Osteoblast (primary cell): ENCODE measurements at regions not wholly inside any gene's neighbourhood (a gene's known extent, or its start where the extent isn't known, plus 50 kb on each side); places are given as distances from the start of the nearest gene placed in this dataset.

Experiments
- DNase-seq: peaks from one replicate; pipeline ENCODE4 v3.0.0; 2011; ENCODE audit warnings: low spot score, mixed read lengths; ENCODE audit not compliant: insufficient read length; ENCODE audit errors: missing footprints
- H2AFZ ChIP-seq: 2 replicates; pipeline ENCODE4 v1.6.0; 2011; ENCODE audit warnings: mild to moderate bottlenecking, low read length
- H3K27ac ChIP-seq: 2 replicates; pipeline ENCODE4 v1.5.1; 2011; ENCODE audit warnings: mild to moderate bottlenecking, low read depth, low read length, moderate library complexity
- H3K27me3 ChIP-seq: 2 replicates; pipeline ENCODE4 v1.6.0; 2012; ENCODE audit warnings: mild to moderate bottlenecking, control low read depth, inconsistent platforms, low read length, moderate library complexity; ENCODE audit not compliant: insufficient read depth
- H3K36me3 ChIP-seq: 2 replicates; pipeline ENCODE4 v1.5.1; 2011; ENCODE audit warnings: mild to moderate bottlenecking, low read length, control low read depth, moderate library complexity; ENCODE audit not compliant: insufficient read depth
- H3K4me1 ChIP-seq: 2 replicates; pipeline ENCODE4 v1.5.1; 2011; ENCODE audit warnings: mild to moderate bottlenecking, low read length, control low read depth, moderate library complexity; ENCODE audit not compliant: insufficient read depth
- H3K4me2 ChIP-seq: 2 replicates; pipeline ENCODE4 v1.6.0; 2011; ENCODE audit warnings: mild to moderate bottlenecking, low read length; ENCODE audit not compliant: insufficient read depth
- H3K4me3 ChIP-seq: fragments of 200-600 bp; sonication (generic); 3 replicates; pipeline ENCODE4 v1.5.1; 2012; ENCODE audit warnings: mild to moderate bottlenecking, low read length, inconsistent platforms; ENCODE audit not compliant: insufficient read depth
- H3K79me2 ChIP-seq: 2 replicates; pipeline ENCODE4 v1.6.0; 2012; ENCODE audit warnings: mild to moderate bottlenecking, low read length, control low read depth, inconsistent platforms; ENCODE audit not compliant: insufficient read depth
- H3K9me3 ChIP-seq: 2 replicates; pipeline ENCODE4 v1.5.1; 2011; ENCODE audit warnings: low read depth, low read length, control low read depth
- H4K20me1 ChIP-seq: 2 replicates; pipeline ENCODE4 v1.6.0; 2012; ENCODE audit warnings: mild to moderate bottlenecking, low read length, control low read depth; ENCODE audit not compliant: insufficient read depth
- CTCF ChIP-seq: IDR thresholded peaks from 2 replicates; pipeline ENCODE4 v1.5.1; 2011; ENCODE audit warnings: mild to moderate bottlenecking, low read depth, low read length, moderate library complexity; ENCODE audit errors: extremely low read depth

GRCh38 chr6:134467620-134468019, 149.7 kb upstream of the SGK1 start:
- H3K36me3 ChIP-seq, result no peaks in the 10 kb centered on the region

GRCh38 chr6:134466771-134467525, 149.0 kb upstream of the SGK1 start:
- Histone ChIP-seq H3K36me3 (no peaks in the 10 kb centered on the region), H3K4me2 (no peak overlapping the region), H4K20me1 (no peaks in the 10 kb centered on the region), H3K27me3 (no peaks in the 10 kb centered on the region), H3K4me1 (peaks cover 23% of the 10 kb centered on the region), H2AFZ (no peak overlapping the region), H3K9me3 (no peaks in the 10 kb centered on the region), H3K4me3 (no peak overlapping the region), H3K27ac (no peak overlapping the region), H3K79me2 (no peaks in the 10 kb centered on the region)
- DNase-seq, result no peak
- TF ChIP-seq CTCF, result no peak

More at GRCh38 chr6:134467620-134468019, 149.7 kb upstream of the SGK1 start:
- no peaks in the 10 kb centered on the region for H4K20me1 ChIP-seq
- no peaks in the 10 kb centered on the region for H3K27me3 ChIP-seq
- H3K27ac ChIP-seq, result no peak overlapping the region
- no peaks in the 10 kb centered on the region for H3K9me3 ChIP-seq
- H3K4me1 ChIP-seq, result peaks cover 23% of the 10 kb centered on the region
- H3K4me2 ChIP-seq, result no peak overlapping the region
- no peak overlapping the region for H2AFZ ChIP-seq
- DNase-seq, result no peak
- H3K4me3 ChIP-seq, result no peak overlapping the region
- TF ChIP-seq CTCF, result no peak
- H3K79me2 ChIP-seq, result no peaks in the 10 kb centered on the region

GRCh38 chr6:134464690-134465411, 146.9 kb upstream of the SGK1 start:
- Histone ChIP-seq H3K4me3 (no peak overlapping the region), H3K9me3 (no peaks in the 10 kb centered on the region), H2AFZ (peak overlapping the region; percentile 79), H4K20me1 (no peaks in the 10 kb centered on the region), H3K4me1 (peaks cover 23% of the 10 kb centered on the region), H3K4me2 (peak overlapping the region; percentile 16), H3K27me3 (no peaks in the 10 kb centered on the region), H3K36me3 (no peaks in the 10 kb centered on the region), H3K27ac (peak overlapping the region; percentile 64), H3K79me2 (no peaks in the 10 kb centered on the region)
- TF ChIP-seq CTCF, result no peak
- no peak for DNase-seq
